ENCODE measurements at regions not wholly inside any gene's neighbourhood (a gene's known extent, or its start where the extent isn't known, plus 50 kb on each side); places are given as distances from the start of the nearest gene placed in this dataset.
"Not testable (repeated sequence)": the region's sequence is repeated elsewhere in the genome, so short reads cannot be mapped to it uniquely, and the experiment has no call there.

- FAIRE-seq: not testable (repeated sequence)
- 0% methylated on average over 1 of the region's 1 CpG for WGBS (ENCODE audit: insufficient coverage, low coverage, missing lambda C conversion rate)
These were observed 333.0 kb downstream of the BTBD3 start for GRCh38 chr20:12250661-12251060.

GRCh38 chr20:12252793-12253192 is 335.1 kb downstream of the BTBD3 start:
- H3K4me3 ChIP-seq: no peak overlapping the region
- H3K9me1 ChIP-seq (ENCODE audit: control insufficient read depth, insufficient read depth, low read length): no peaks in the 10 kb centered on the region
- intact Hi-C loops (cut with micrococcal nuclease) (no loop called here), in situ Hi-C loops (cut with MboI) (no loop called here)
- DNase-seq (ENCODE audit: extremely low read depth in 1 of 4, low spot score in 3 of 4): no peak
- H3K4me1 ChIP-seq (replicated peaks in 1 of 2; ENCODE audit: control insufficient read depth in 2 of 2, insufficient read depth in 2 of 2, low read length in 2 of 2): no peaks in the 10 kb centered on the region
- no peaks in the 10 kb centered on the region for H3K9me3 ChIP-seq (replicated peaks; ENCODE audit: control insufficient read depth, insufficient read depth, low read depth, low read length)
- no peaks in the 10 kb centered on the region for H3K27me3 ChIP-seq (ENCODE audit: control insufficient read depth in 2 of 2, insufficient read depth in 2 of 2, low read length in 2 of 2)
- ChIA-PET POLR2A (no interaction called here), CTCF (ENCODE audit: low intra/inter-chr PET ratio) (no interaction called here)
- H4K20me1 ChIP-seq (replicated peaks; ENCODE audit: control insufficient read depth, insufficient read depth, low read length): no peaks in the 10 kb centered on the region
- H3K36me3 ChIP-seq (ENCODE audit: control insufficient read depth, insufficient read depth, low read length): no peaks in the 10 kb centered on the region
- H3K79me2 ChIP-seq (ENCODE audit: control insufficient read depth, insufficient read depth, low read length): no peaks in the 10 kb centered on the region
- no peak for FAIRE-seq
- no TSS peak for BruUV-seq (replicated peaks)
- ATAC-seq: no peak
- H3K4me2 ChIP-seq (ENCODE audit: insufficient read depth, low read length): no peak overlapping the region
- WGBS (ENCODE audit: insufficient coverage, low coverage, missing lambda C conversion rate): 0% methylated on average over 6 of the region's 7 CpGs
- no peak overlapping the region for H3K9ac ChIP-seq (ENCODE audit: insufficient read depth in 1 of 2, low read depth in 2 of 2, low read length in 2 of 2)
- no peak overlapping the region for H2AFZ ChIP-seq (ENCODE audit: low read depth, low read length)
- H3K27ac ChIP-seq (ENCODE audit: extremely low read depth, low read depth, low read length): no peak overlapping the region
- TF ChIP-seq ZNF444 (CRISPR knock-in tag; IDR thresholded peaks at IDR 0.05) (no peak), PBX2 (CRISPR knock-in tag; IDR thresholded peaks at IDR 0.05; ENCODE audit: low read depth) (no peak), PBX2 (tag; conservative IDR thresholded peaks at IDR 0.05; ENCODE audit: low read depth) (no peak), ZNF609 (CRISPR knock-in tag; IDR thresholded peaks at IDR 0.05; ENCODE audit: borderline replicate concordance) (no peak), EGR1 (conservative IDR thresholded peaks at IDR 0.05) (no peak), SETDB1 (IDR thresholded peaks at IDR 0.05; ENCODE audit: low read length) (no peak), SIN3B (IDR thresholded peaks at IDR 0.05; ENCODE audit: low read depth) (no peak), ZNF778 (CRISPR knock-in tag; IDR thresholded peaks at IDR 0.05) (no peak)

More at GRCh38 chr20:12250661-12251060, 333.0 kb downstream of the BTBD3 start:
- H3K4me3 ChIP-seq; H3K27ac ChIP-seq (ENCODE audit: extremely low read depth, low read depth, low read length); H3K9me3 ChIP-seq (replicated peaks; ENCODE audit: control insufficient read depth, insufficient read depth, low read depth, low read length); H3K9me1 ChIP-seq (ENCODE audit: control insufficient read depth, insufficient read depth, low read length); H3K4me2 ChIP-seq (ENCODE audit: insufficient read depth, low read length); H3K27me3 ChIP-seq (ENCODE audit: control insufficient read depth in 2 of 2, insufficient read depth in 2 of 2, low read length in 2 of 2); H3K9ac ChIP-seq (ENCODE audit: insufficient read depth in 1 of 2, low read depth in 2 of 2, low read length in 2 of 2); H2AFZ ChIP-seq (ENCODE audit: low read depth, low read length); CTCF ChIA-PET (ENCODE audit: low intra/inter-chr PET ratio); in situ Hi-C loops (cut with MboI); H4K20me1 ChIP-seq (replicated peaks; ENCODE audit: control insufficient read depth, insufficient read depth, low read length); H3K79me2 ChIP-seq (ENCODE audit: control insufficient read depth, insufficient read depth, low read length); POLR2A ChIA-PET; BruUV-seq (replicated peaks); H3K36me3 ChIP-seq (ENCODE audit: control insufficient read depth, insufficient read depth, low read length); H3K4me1 ChIP-seq (replicated peaks in 1 of 2; ENCODE audit: control insufficient read depth in 2 of 2, insufficient read depth in 2 of 2, low read length in 2 of 2); intact Hi-C loops (cut with micrococcal nuclease); DNase-seq (ENCODE audit: extremely low read depth in 1 of 4, low spot score in 3 of 4); ATAC-seq: not testable (repeated sequence)
- peak; percentile 17 for TF ChIP-seq ZNF146 (CRISPR knock-in tag; IDR thresholded peaks at IDR 0.05; ENCODE audit: unreplicated experiment)
